HG02588 (cell line): ENCODE measurements at regions not wholly inside any gene's neighbourhood (a gene's known extent, or its start where the extent isn't known, plus 50 kb on each side); places are given as distances from the start of the nearest gene placed in this dataset.
"Not testable (repeated sequence)": the region's sequence is repeated elsewhere in the genome, so short reads cannot be mapped to it uniquely, and the experiment has no call there.

Experiments
- ATAC-seq: cut with Tn5 transposase; IDR thresholded peaks from one replicate; pipeline ENCODE4 v1.9.1; 2021; ENCODE audit warnings: mild to moderate bottlenecking, moderate library complexity; ENCODE audit not compliant: unreplicated experiment

DNA sequence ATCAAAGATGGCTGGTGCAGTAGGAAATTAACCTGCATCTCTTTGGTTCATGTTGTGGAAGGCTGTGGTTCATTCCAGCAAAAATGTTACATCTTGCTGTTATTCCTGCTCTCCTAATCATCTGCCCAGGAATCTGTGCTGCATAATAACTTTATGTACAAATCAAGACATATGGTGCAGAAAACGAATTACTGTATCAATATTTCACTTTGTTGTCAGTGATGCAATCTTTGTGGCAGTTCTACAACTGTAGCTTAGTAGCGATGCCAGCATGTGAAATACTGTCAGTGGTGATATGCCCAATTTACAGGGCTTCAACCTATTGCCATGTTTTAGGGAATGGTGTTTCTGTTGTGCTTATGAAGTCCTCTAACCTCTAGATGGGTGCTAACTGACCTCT, 1114.7 kb downstream of the SOCS6 start:
- no peak for ATAC-seq

GRCh38 chr18:71398531-71398930, 1109.7 kb downstream of the SOCS6 start:
- ATAC-seq, result no peak

DNA sequence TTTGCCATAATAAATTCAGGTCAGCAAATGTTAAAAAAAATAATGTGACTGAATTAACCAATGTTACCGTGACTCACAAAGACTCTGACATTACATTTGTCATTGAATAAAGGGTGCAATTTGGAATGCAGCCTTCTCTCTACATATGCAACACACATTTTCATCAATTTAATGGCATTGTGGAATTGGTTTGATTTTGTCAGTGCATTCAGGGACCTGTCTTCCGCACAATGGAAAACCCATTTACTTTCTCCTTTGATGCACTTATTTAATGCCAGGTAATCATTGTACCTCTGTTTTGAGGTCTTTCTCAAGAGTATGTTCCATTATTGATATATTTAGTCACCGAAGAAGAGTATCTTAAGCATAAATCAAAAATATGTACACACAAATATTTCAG, 1099.3 kb downstream of the SOCS6 start:
- ATAC-seq, result no peak

- no peak for ATAC-seq
Measured at GRCh38 chr18:71374294-71375000, 1085.6 kb downstream of the SOCS6 start.

DNA sequence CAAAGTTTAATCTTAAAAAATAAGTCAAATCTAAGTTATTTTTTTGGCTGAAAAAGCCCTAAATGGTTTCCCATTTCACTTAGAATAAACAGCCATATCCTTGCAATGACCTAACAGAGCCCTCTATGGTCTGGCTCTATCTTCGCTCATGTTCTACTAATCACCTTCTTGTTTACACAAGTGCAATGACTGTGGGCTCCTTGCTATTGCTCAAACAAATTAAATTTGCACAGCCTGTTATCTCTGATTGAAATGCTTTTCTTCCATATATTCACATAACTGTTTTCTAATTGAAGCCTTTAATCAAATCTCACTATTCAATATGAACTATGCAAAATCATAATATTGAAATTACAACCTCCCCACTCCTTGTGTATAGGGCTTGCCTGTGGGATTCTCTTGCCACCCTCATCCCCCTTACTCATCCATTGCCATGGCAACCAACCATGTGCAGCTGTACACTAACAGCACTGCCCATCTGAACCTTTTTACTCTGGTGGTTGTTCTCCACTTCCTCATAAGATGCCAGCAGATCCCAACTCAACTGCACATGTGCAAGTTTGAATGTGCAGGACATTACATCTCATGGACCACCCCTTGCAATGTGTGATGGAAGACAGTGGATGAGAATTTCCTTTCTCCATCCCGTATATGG, 1083.2 kb downstream of the SOCS6 start:
- ATAC-seq, result no peak

GRCh38 chr18:71370671-71371445, 1082.0 kb downstream of the SOCS6 start:
- ATAC-seq, result no peak

DNA sequence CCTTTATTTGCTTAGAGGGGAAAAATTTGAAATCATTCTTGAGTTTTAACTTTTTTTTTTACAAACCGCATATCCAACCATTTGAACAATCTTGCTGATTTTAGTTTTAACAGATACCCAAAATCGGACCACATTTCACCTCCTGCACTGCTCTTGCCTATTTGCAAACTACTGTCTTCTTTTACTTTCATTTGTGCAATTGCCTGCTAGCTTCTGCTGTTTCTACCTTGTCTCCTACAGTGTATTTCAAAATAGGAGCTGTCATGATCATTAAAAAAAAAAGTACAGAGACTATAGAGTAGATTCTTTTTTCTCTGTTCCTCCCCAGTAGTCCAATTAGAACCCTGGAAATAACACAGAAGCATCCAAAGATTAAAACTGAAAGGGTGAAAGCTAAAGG, 1081.2 kb downstream of the SOCS6 start:
- no peak for ATAC-seq

- no peak for ATAC-seq
Measured at GRCh38 chr18:71362140-71362539, 1073.3 kb downstream of the SOCS6 start.

DNA sequence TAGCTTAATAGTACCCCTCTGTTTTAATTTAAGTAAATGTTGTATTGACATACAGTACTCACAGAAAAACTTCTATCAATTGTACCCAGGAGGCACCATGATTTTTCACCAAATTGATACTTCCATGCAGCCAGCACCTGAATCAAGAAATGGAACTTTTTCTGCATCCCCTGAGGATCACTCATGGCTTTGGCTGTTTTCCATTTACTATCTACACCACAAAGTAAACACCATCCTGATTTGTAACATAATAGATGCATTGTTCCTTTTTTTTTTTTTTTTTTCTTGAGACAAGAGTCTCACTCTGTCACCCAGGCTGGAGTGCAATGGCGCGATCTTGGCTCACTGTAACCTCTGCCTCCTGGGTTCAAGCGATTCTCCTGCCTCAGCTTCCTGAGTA, 1066.8 kb downstream of the SOCS6 start:
- ATAC-seq, result not testable (repeated sequence)

- no peak for ATAC-seq
Measured at GRCh38 chr18:71352618-71353017, 1063.8 kb downstream of the SOCS6 start.

DNA sequence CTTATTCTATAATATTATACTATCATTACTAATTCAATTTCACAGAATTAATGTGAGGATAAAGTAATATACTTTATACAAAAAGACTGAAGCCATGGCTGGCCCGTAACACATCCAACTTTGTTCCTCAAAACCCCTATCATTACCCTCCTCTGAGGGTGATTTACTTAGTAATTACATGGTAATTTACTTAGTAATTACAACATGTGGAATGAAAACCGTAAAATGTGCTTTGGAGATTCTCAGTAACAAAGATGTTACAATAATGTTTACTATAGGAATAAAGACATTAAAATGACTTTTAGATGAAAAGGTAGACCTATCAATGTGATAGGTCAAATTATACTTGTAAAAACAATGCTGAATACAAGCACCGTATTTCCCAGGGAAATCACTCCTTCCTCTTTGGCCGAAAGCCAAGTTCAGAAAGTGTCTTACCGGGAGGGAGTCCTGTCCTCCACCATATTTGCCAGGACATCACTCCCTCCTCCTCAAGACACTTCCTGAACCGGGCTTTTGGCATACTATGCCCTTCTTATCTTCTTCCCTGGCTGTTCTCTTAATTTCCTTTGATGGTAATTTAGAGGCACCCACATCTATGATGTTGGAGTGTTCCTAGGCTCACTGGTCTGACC, 1047.8 kb downstream of the SOCS6 start:
- no peak for ATAC-seq

DNA sequence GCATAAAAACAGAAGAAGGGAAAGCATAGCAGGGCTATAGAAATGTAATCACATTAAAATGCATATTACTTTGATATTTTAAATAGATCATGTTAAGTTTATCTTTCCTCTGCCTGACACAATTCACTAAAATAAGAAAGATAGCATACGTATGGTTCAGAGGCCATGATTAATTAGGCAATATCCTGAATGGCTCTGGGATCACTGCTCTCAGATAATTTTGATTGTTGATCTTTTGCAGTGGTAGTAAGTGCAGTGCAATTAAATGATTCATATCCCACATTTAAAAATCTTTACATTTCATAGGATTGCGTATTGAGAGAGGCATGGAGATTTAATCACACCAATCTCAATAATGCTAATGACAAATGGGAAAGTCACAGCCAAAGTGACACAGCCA, 1040.7 kb downstream of the SOCS6 start:
- no peak for ATAC-seq

- ATAC-seq, result no peak
Measured at GRCh38 chr18:71329114-71329513, 1040.3 kb downstream of the SOCS6 start.

DNA sequence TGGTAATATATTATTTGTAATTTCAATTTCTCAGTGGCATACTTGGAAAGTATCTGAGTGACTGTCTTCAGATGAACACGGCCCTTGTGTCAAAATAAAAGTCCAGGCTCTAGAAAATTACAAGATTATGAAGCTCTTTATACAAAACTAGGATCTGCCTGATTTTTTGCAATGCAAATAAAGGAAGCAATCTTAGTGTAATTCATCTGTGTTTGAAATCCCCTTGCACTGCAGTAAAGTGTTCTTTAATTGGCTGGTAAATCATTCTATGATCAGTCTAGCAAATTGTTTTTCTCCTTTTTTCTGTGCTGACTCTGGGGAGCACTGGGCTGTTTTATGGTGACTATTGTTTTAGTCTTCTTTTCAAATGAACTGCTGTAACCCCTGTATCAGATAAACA, 1039.0 kb downstream of the SOCS6 start:
- no peak for ATAC-seq

DNA sequence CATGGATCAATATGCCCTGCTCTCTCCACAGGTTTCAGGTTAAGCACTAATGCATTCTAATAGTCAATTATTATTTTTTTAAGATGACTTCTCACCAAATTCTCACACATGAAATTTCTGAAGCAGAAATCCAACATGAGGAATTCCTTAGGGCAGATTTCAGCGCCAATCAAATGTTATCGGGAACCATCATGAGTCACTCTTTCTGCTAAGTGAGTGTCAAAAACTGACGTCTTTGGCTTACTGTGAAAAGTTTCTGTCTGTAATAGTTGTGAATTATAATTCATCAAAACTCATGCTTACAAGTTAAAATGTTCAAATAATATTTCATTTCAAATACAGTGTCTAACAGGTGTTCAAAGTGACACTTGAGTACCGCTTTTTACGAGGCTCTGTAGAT, 1038.6 kb downstream of the SOCS6 start:
- no peak for ATAC-seq

DNA sequence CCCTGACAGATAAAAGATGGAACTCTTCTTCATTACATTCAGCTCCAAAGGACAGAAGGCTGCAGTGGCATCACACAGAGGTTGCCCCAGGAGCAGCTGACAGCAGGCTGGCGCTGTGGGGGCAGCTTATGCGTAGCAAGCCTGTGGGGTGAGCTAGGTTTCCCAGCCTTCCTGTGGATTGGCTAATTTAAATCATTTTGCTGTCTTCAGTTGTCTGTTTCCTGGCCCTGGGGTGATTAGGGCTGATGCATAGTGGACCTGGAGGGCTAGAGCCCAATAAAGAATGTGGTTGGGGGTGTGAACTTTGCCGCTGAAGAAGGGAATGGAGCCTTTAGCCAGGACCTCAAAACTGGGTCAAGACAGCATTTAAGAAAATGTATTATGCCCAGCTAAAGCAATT, 1038.0 kb downstream of the SOCS6 start:
- no peak for ATAC-seq

DNA sequence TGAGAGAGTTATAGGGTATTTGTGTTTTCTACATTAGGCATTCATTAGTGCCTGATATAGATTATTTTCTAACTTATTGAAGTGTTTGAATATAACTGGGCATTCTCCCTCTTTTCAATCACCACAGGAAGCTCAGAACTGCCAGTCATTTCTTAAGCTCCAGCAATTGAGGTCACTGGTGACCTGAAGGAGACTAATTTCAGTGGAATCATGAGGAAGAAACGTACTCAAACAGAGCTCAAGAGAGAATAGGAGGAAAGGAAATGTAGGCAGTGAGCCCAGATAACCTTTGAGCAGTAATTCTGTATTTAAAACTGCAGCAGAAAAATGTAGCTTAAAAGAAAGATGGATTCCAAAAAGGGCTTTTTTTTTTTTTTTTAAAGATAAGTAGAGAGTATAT, 1035.5 kb downstream of the SOCS6 start:
- no peak for ATAC-seq

DNA sequence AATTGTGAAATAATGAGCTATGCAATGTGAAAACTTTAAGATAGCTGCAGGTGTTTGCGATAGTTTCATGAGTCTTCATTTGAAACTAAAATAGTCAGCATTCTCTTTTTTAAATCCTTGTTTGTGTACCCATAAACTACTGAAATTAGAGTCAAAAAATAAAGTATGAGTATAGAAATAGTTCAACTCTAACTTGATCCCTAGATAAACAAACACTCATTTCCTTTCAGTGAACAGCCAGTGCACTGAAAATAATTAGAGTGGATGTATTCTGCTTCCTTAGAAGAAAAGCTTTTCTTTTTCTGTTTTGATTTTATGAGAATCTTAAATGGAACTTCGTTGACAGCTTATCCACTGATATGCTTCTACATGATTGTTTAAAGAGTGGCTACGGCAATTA, 1033.4 kb downstream of the SOCS6 start:
- ATAC-seq, result no peak

GRCh38 chr18:71321319-71321718, 1032.5 kb downstream of the SOCS6 start:
- no peak for ATAC-seq

- ATAC-seq, result no peak
Measured at GRCh38 chr18:71304856-71305255, 1016.0 kb downstream of the SOCS6 start.

DNA sequence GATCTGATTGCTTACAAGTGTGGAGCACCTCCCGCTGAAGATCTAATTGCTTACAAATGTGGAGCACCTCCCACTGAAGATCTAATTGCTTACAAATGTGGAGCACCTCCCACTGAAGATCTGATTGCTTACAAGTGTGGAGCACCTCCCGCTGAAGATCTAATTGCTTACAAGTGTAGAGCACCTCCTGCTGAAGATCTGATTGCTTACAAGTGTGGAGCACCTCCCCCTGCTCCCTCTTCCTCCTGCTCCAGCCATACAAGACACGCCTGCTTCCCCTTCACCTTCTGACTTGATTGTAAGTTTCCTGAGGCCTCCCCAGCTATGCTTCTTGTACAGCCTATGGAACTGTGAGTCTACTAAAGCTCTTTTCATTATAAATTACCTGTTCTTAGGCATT, 1014.9 kb downstream of the SOCS6 start:
- not testable (repeated sequence) for ATAC-seq

GRCh38 chr18:71301596-71301995, 1012.8 kb downstream of the SOCS6 start:
- ATAC-seq, result no peak
